Right hindlimb (tissue), 1 donor: ENCODE measurements at regions not wholly inside any gene's neighbourhood (a gene's known extent, or its start where the extent isn't known, plus 50 kb on each side); places are given as distances from the start of the nearest gene placed in this dataset.

Experiments
- DNase-seq: peaks from one replicate; pipeline ENCODE4 v3.0.0-alpha.2; 2018

GRCh38 chr5:24804221-24804681 is 159.5 kb upstream of the CDH10 start:
- DNase-seq, result no peak

DNA sequence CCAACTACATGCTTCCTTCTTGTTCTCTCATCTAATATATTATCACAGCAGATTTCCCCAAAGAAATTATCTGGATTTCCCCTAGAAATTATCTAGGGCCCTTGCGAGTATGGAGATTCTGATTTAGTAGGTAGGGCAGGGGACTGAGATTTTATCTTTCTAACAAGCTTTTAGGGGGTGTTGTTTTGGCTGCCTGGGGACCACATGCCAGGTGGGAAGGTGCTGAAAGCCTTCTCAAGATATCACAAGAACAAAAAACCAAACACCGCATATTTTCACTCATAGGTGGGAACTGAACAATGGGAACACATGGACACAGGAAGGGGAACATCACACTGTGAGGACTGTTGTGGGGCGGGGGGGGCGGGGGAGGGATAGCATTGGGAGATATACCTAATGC is 146.5 kb upstream of the CDH10 start:
- DNase-seq, result no peak

DNA sequence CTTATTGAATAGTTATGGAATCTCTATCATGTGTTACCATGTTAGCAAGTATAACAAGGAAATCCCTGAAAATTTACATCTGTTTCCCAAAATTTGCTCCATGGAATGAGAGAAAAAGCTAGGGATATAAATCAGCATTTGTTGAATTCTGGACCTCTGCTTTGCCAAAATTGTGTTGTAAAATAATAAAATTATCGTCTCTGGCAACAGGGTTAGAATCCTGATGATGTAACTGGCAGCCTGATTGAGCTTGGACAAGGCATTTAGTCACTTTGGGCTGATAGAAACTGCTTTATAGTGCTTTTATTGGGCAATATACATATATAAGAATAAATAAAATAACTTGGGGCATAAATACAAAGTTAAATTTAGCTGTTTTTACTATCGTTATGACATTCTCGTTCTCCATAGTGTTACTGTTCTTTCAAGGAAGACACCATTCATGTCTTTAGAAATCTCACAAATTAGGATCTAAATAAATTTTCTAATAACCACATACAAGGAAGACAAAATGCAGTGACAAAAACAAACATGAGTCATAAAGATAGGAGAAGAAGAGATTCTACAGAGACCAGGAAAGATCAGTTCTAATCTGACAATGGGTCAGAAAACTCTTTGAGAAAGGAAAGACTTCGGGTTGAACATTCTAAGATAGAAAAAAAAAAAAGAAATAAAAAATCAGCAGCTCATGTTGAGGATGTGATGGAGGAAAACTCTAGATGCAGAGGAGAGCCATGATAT is 145.0 kb upstream of the CDH10 start:
- no peak for DNase-seq

DNA sequence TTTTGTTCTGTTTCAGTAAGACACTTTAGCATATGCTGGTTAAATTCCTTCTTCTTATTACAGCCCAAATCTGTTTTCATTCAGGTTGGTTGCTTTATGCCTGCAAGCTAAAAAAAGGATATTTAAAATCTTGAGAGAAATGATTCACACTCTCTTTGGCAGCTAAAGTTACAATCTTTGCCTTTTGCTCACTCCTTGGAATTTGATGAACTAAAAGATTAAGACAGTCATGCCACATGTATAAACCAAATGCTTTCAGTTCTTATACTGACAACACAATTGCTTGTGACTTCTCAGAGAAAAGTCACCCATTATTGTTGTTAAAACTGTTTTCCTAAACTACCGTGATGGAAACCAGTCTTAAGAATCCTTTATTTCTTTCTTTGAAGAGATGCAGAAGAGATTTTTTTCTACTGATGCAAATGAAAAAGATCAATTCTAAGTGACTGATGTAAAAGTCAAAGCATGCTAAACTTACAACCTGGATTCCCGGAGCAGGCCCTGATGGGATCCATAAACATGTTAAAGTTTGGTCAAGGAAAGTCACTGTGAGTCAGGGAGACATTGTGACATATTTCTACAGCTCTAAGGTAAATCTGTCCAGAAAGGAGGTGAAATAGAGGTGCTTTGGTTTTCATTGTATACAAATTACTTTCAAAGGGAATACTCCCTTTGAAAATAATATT is 144.2 kb upstream of the CDH10 start:
- no peak for DNase-seq

GRCh38 chr5:24786108-24786507 is 141.3 kb upstream of the CDH10 start:
- no peak for DNase-seq

- DNase-seq, result no peak
Observed at GRCh38 chr5:24783596-24783995, 138.8 kb upstream of the CDH10 start.

- DNase-seq, result no peak
Observed at GRCh38 chr5:24777392-24777791, 132.6 kb upstream of the CDH10 start.

GRCh38 chr5:24773261-24773660 is 128.5 kb upstream of the CDH10 start:
- DNase-seq, result no peak

DNA sequence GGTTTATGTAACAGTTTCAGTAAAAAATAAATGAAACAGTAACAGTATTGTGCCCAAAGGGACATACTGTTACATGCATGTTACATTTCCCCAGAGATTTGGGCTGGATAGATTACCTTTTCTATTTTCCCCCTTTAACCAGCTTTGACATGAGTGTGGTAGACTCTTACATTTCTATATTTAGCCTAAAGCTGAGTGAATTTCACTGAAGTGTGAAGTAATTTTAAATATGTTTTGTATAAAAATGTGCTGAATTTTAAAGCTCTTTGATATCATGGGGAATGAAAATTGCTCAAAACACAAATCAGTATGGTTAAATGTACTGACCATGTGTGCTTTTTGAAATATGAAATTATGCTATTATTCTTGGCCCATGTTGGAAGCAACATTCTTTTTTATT is 122.3 kb upstream of the CDH10 start:
- DNase-seq, result no peak

DNA sequence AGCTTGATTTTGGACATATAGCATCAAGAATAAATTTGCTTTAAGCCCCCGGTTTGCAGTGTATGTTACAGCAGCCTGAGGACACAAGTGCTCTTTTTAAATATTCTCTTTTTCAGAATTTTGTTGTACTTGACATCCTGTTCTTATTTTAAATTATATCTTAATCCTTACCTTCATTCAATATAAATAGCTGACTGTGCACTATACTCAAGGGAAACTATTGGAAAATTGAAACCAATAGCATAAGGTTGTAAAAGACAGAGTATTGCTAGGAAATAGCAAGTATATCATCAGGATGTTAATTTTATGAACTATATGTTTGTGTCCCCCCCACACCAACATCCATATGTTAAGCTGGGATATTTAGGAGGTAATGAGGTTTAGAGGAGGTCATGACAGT is 120.4 kb upstream of the CDH10 start:
- DNase-seq, result no peak

DNA sequence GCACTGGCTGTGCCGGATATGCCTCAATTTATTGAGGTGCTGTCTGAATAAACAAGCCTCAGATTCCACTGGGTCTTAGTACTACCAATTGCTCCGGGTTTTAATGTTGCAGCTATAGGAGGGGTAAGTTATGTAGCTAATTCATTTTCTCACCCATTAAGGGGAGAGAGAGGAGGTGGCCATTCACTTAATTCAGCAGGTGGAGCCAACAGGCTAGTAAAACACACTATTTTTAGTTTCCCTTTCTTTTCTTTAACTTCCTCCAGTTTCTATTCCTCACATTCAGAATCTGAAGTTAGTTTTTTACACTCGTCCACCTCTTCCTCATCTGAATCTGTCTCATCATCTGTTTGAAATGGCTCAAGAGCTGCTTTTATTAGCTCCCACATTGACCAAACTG is 105.6 kb upstream of the CDH10 start:
- no peak for DNase-seq

DNA sequence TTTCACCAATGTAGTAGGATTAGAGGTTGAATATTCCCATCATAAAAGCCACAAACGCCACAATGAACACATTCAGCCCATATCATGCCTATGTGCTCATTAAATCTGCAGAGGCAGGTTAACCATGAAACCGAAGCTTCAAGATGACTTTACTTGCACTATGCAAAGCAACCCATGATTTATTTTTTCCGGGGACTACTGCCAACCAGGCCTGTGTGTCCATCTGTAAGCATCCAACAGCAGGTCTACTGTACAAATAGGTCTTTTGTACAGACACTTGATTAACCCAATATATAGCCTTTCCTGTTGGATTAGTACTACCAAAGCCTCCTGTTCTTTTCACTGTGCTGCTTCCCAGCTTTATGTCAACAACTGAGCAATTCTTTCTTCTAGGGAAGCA is 104.9 kb upstream of the CDH10 start:
- DNase-seq, result no peak

- DNase-seq, result no peak
Observed at GRCh38 chr5:24747327-24747726, 102.5 kb upstream of the CDH10 start.

DNA sequence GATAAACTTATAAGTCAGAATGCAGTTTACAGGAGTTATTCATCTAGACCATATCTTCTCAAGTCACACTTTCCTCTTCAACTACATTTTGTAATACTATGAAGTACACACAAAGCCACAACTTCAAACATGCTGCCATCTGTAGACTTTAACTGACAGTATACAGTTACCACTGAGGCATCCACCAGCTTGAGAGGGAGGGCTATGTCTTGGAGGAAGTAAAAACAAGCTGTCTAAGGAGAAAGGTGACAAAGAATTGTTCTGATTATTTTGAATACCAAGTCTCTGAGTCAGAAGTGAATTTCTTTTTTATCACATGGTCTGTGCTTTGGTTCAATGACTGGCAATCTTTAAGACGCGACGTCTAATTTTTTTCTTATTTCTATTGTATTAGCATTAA is 97.6 kb upstream of the CDH10 start:
- no peak for DNase-seq

GRCh38 chr5:24737163-24737562 is 92.4 kb upstream of the CDH10 start:
- no peak for DNase-seq

DNA sequence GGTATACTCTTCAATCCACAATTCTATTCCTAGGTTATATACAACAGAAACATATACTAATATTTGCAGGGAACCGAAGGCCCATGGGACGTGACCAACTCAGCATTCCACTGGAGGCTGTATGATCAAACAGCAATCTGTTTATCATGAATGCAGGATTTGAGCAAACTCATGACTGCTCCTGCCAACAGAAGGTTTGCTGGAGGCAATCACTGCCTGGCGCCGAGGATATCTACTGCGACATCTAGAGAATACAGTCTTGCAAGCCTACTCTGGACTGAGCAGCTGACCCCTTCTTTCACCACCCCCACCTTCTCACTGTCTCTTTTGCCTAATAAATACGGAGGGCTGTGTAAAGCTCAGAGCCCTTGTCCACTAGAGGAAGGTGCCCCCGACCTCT is 90.5 kb upstream of the CDH10 start:
- no peak for DNase-seq

DNA sequence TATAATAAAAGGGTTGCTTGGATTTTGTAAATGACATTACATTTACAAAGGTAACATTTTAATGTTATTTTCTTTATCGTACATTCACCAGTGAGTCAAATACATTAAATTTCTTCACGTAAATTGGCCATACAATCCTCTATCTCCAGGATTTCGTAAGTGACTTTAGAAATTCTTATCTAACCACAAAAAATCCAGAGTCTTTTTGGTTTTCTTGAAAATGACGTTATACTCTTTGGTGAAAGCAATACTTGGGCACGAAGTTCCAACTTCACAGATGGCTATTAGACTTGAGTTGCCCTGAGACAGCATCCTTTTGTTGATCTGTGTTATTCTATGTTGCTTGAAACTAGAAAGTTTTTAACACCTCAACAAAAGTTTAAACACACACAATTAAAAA is 87.4 kb upstream of the CDH10 start:
- DNase-seq, result no peak

- DNase-seq, result no peak
Observed at GRCh38 chr5:24720743-24721142, 76.0 kb upstream of the CDH10 start.

GRCh38 chr5:24714746-24715145 is 70.0 kb upstream of the CDH10 start:
- DNase-seq, result no peak

GRCh38 chr5:24712947-24713346 is 68.2 kb upstream of the CDH10 start:
- no peak for DNase-seq

DNA sequence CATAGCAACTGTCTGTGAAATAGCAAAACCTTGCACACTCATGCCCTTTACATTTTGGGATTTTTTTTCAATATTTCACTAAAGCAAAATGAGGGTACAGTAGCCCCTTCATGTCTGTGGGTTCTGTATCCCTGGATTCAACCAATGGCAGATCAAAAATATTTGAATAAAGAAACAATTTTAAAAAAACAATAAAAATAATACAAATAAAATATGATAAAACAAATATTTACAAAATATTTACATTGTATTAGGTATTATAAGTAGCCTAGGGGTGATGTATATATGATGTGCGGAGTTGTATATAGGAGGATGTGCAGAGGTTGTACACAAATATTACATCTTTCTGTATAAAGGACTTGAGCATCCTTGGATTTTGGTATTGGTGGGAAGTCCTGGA is 67.3 kb upstream of the CDH10 start:
- DNase-seq, result no peak

DNA sequence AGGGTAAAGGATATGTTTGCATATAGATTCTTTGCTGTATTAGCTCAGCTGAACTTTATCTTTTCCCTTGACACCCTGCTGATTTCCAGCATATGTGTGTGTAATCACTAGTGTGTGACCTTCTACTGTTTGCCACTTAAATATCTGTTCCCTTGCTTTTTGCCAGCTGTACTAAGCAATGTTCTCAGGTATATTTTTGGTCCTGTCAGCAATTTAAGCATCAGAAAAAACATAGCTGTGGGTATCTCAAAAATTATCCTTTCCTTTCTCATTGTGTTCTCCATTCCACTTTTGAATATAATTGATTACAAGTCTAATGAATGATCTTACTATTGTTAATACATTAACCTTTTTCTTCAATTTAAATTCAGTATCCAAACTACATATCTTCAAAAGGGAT is 59.2 kb upstream of the CDH10 start:
- no peak for DNase-seq
